Panc1 (cell line): ENCODE measurements at regions not wholly inside any gene's neighbourhood (a gene's known extent, or its start where the extent isn't known, plus 50 kb on each side); places are given as distances from the start of the nearest gene placed in this dataset.

Experiments used
- ATAC-seq: fragments of 200-7000 bp; cut with Tn5 transposase; 2 replicates; pipeline ENCODE4 v1.9.1; 2020; ENCODE audit warnings: mild to moderate bottlenecking, moderate library complexity
- BruUV-seq: library from RNA; stranded (reverse); fragments of 400-500 nt; replicated peaks from 2 replicates; lab custom pipeline; 2021; lab: Mats Ljungman, UMichigan
- CTCF ChIA-PET: fragments of 300-600 bp; sonication (Branson Sonifier 250); formaldehyde crosslinking; loops from one replicate; lab custom pipeline; 2022; ENCODE audit warnings: antibody characterized with exemption; lab: Charles Lee
- POLR2A ChIA-PET: fragments of 300-600 bp; sonication (Branson Sonifier 250); formaldehyde crosslinking; loops from one replicate; lab custom pipeline; 2022; ENCODE audit warnings: antibody characterized with exemption; lab: Charles Lee
- DNase-seq: peaks from one replicate; pipeline ENCODE4 v3.0.0-alpha.2; 2010; ENCODE audit warnings: low read depth, low spot score
- H3K27ac ChIP-seq: 2 replicates; pipeline ENCODE4 v1.5.1; 2011; ENCODE audit warnings: mild to moderate bottlenecking, low read length, inconsistent platforms
- H3K27me3 ChIP-seq: fragments of 200-500 bp; sonication (Bioruptor generic); 2 replicates; pipeline ENCODE4 v1.6.0; 2014; ENCODE audit warnings: low read length, inconsistent platforms; ENCODE audit not compliant: control insufficient read depth, insufficient read depth
- H3K36me3 ChIP-seq: fragments of 200-500 bp; sonication (Bioruptor generic); 2 replicates; pipeline ENCODE4 v1.5.1; 2014; ENCODE audit warnings: inconsistent platforms, mild to moderate bottlenecking, low read length, moderate library complexity; ENCODE audit not compliant: control insufficient read depth, insufficient read depth
- H3K4me1 ChIP-seq: 2 replicates; pipeline ENCODE4 v1.5.1; 2011; ENCODE audit warnings: inconsistent platforms, mild to moderate bottlenecking, low read length, moderate library complexity; ENCODE audit not compliant: control insufficient read depth, insufficient read depth
- H3K4me3 ChIP-seq, 2 experiments: 2 replicates each; pipeline ENCODE4 v1.5.1; 2011 to 2012; ENCODE audit warnings: low read depth in 2 of 2, low read length in 2 of 2, mild to moderate bottlenecking in 2 of 2, inconsistent platforms in 1 of 2, moderate library complexity in 1 of 2
- H3K9me3 ChIP-seq: fragments of 200-500 bp; sonication (Bioruptor generic); 2 replicates; pipeline ENCODE4 v1.5.1; 2014; ENCODE audit warnings: low read depth, mild to moderate bottlenecking, inconsistent platforms, low read length, moderate library complexity; ENCODE audit not compliant: control insufficient read depth, insufficient read depth
- POLR2AphosphoS5 ChIP-seq: IDR thresholded peaks from 2 replicates; pipeline ENCODE4 v1.6.1; 2012; ENCODE audit warnings: mild to moderate bottlenecking, low read depth, low read length, moderate library complexity
- REST ChIP-seq, 2 experiments: IDR thresholded peaks; 2 replicates each; pipeline ENCODE4 v1.6.1; 2011 to 2012; ENCODE audit warnings: low read depth in 2 of 2, control low read depth in 1 of 2, low read length in 1 of 2, mild to moderate bottlenecking in 1 of 2, moderate library complexity in 1 of 2; ENCODE audit not compliant: insufficient read depth in 1 of 2
- SIN3A ChIP-seq: IDR thresholded peaks from 2 replicates; pipeline ENCODE4 v1.6.1; 2012; ENCODE audit warnings: low read depth, mild to moderate bottlenecking, low read length, moderate library complexity, borderline replicate concordance; ENCODE audit not compliant: insufficient read depth
- TCF7L2 ChIP-seq: IDR thresholded peaks from 2 replicates; pipeline ENCODE4 v1.6.1; 2011; ENCODE audit warnings: mild to moderate bottlenecking, low read depth, low read length, inconsistent platforms
- in situ Hi-C: cut with HindIII; loops from 2 replicates; pipeline ENCODE4 v1.10.0; 2016; ENCODE audit warnings: low sequenced_read_pairs, low pct_unique_long_range_greater_than_20kb
- intact Hi-C: fragments of 100-400 bp; cut with micrococcal nuclease; formaldehyde crosslinking; loops from one replicate; pipeline ENCODE4 v1.10.0; 2022; ENCODE audit not compliant: unreplicated experiment
- TF ChIP-seq, protein P1 (sequence below): fragments of 450-650 bp; IDR thresholded peaks from 2 replicates; pipeline ENCODE4 v1.5.1; 2017; ENCODE audit warnings: mild to moderate bottlenecking

GRCh38 chr6:134521116-134521501, 203.2 kb upstream of the SGK1 start:
- H3K27me3 ChIP-seq = no peaks in the 10 kb centered on the region
- peaks cover 6% of the 10 kb centered on the region; the same call in 1 of the 2 replicates for H3K4me1 ChIP-seq
- H3K9me3 ChIP-seq = no peaks in the 10 kb centered on the region
- H3K36me3 ChIP-seq = no peaks in the 10 kb centered on the region
- intact Hi-C loops (no loop called here), in situ Hi-C loops (no loop called here)
- H3K4me3 ChIP-seq = no peak overlapping the region
- DNase-seq = no peak
- POLR2A ChIA-PET = no interaction called here
- TF ChIP-seq TCF7L2 (no peak), POLR2AphosphoS5 (no peak), REST (IDR thresholded peaks at IDR 0.05; ENCODE audit: insufficient read depth in 1 of 2, low read depth in 2 of 2, low read length in 1 of 2) (no peak), SIN3A (no peak)
- TF ChIP-seq, protein P1, sequence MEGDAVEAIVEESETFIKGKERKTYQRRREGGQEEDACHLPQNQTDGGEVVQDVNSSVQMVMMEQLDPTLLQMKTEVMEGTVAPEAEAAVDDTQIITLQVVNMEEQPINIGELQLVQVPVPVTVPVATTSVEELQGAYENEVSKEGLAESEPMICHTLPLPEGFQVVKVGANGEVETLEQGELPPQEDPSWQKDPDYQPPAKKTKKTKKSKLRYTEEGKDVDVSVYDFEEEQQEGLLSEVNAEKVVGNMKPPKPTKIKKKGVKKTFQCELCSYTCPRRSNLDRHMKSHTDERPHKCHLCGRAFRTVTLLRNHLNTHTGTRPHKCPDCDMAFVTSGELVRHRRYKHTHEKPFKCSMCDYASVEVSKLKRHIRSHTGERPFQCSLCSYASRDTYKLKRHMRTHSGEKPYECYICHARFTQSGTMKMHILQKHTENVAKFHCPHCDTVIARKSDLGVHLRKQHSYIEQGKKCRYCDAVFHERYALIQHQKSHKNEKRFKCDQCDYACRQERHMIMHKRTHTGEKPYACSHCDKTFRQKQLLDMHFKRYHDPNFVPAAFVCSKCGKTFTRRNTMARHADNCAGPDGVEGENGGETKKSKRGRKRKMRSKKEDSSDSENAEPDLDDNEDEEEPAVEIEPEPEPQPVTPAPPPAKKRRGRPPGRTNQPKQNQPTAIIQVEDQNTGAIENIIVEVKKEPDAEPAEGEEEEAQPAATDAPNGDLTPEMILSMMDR = no peak
- ATAC-seq = no peak
- no peak overlapping the region for H3K27ac ChIP-seq
- no TSS peak for BruUV-seq
- CTCF ChIA-PET = no interaction called here

- H3K36me3 ChIP-seq = no peaks in the 10 kb centered on the region
- POLR2A ChIA-PET = no interaction called here
- DNase-seq (no peak), ATAC-seq (no peak)
- intact Hi-C loops (no loop called here), in situ Hi-C loops (no loop called here)
- H3K27me3 ChIP-seq = no peaks in the 10 kb centered on the region
- H3K4me1 ChIP-seq = peaks cover 6% of the 10 kb centered on the region; the same call in 1 of the 2 replicates
- H3K9me3 ChIP-seq = no peaks in the 10 kb centered on the region
- no peak for TF ChIP-seq TCF7L2
- TF ChIP-seq, protein P1 = no peak
- no peak for TF ChIP-seq REST (IDR thresholded peaks at IDR 0.05; ENCODE audit: insufficient read depth in 1 of 2, low read depth in 2 of 2, low read length in 1 of 2)
- no peak for TF ChIP-seq SIN3A
- BruUV-seq = no TSS peak
- CTCF ChIA-PET = no interaction called here
- no peak overlapping the region for H3K27ac ChIP-seq
- H3K4me3 ChIP-seq = no peak overlapping the region
These were observed 202.5 kb upstream of the SGK1 start for GRCh38 chr6:134520181-134521115.
